ENCODE measurements at regions not wholly inside any gene's neighbourhood (a gene's known extent, or its start where the extent isn't known, plus 50 kb on each side); places are given as distances from the start of the nearest gene placed in this dataset.

DNA sequence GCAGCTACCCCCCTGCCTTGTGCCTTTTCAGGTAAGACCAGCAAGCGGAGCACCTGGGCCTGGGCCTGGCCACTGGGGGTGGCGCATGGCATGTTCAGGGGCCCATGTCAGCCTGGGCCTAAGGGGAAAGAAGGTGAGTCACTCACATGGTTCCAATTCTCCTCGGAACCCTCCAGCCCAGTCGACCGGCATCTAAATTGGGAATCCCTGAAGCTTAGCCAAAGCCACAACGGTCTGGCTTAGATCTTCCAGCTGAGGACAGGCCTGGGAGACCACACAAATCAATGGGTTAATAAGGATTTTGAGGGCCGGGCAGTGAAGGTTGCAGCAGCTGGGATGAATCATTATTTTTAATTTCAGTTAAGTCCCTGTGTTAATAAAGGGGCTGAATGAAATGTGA, 145.1 kb upstream of the SMYD2 start:
- peak overlapping the region; percentile 9 for H2BK120ac ChIP-seq (ENCODE audit: insufficient read depth, low read length, poor library complexity)
- H3K79me2 ChIP-seq (ENCODE audit: control insufficient read depth, insufficient read depth, low read length, poor library complexity) = no peaks in the 10 kb centered on the region
- H3K18ac ChIP-seq (ENCODE audit: low read length) = no peak overlapping the region
- H3K4me3 ChIP-seq (ENCODE audit: low read depth, low read length) = no peak overlapping the region
- H2BK5ac ChIP-seq (ENCODE audit: low read depth, low read length, poor library complexity) = peak overlapping the region; percentile 78
- no peak overlapping the region for H3K14ac ChIP-seq (ENCODE audit: low read length)
- no peaks in the 10 kb centered on the region for H3K36me3 ChIP-seq (ENCODE audit: control insufficient read depth in 1 of 2, insufficient read depth in 2 of 2, low read length in 2 of 2)
- peak overlapping the region; percentile 97 for H3K27ac ChIP-seq (ENCODE audit: low read depth, low read length)
- H2BK12ac ChIP-seq (ENCODE audit: low read length) = peak overlapping the region; percentile 0
- no peak overlapping the region for H2AFZ ChIP-seq (ENCODE audit: insufficient read depth, low read length, poor library complexity)
- H3K4ac ChIP-seq (ENCODE audit: low read depth, low read length) = no peak overlapping the region
- peaks cover 5 to 7% of the 10 kb centered on the region in 2 experiments for H3K4me1 ChIP-seq (ENCODE audit: control insufficient read depth in 1 of 2, insufficient read depth in 2 of 2, low read length in 2 of 2)
- no peak overlapping the region for H3K23ac ChIP-seq (ENCODE audit: low read length)
- H4K8ac ChIP-seq (ENCODE audit: low read depth, low read length) = no peak overlapping the region
- DNase-seq = no peak
- no peaks in the 10 kb centered on the region for H3K9me3 ChIP-seq (ENCODE audit: insufficient read depth, low read depth, low read length)
- no peaks in the 10 kb centered on the region for H3K27me3 ChIP-seq (ENCODE audit: insufficient read depth, low read length)
- peaks cover 16% of the 10 kb centered on the region for H3K79me1 ChIP-seq (ENCODE audit: low read length)
- WGBS (ENCODE audit: extremely low coverage, insufficient coverage, insufficient read length) = no CpG with 5 or more reads among the region's 7 CpGs
- H3K9ac ChIP-seq (ENCODE audit: low read length) = no peak overlapping the region
- no peak overlapping the region for H2AK5ac ChIP-seq (ENCODE audit: low read length)
- H4K91ac ChIP-seq (ENCODE audit: low read depth, low read length) = peak overlapping the region; percentile 21
- peak overlapping the region; percentile 34 for H3K4me2 ChIP-seq (ENCODE audit: low read length)
- H4K12ac ChIP-seq (ENCODE audit: low read depth, low read length) = no peak overlapping the region

DNA sequence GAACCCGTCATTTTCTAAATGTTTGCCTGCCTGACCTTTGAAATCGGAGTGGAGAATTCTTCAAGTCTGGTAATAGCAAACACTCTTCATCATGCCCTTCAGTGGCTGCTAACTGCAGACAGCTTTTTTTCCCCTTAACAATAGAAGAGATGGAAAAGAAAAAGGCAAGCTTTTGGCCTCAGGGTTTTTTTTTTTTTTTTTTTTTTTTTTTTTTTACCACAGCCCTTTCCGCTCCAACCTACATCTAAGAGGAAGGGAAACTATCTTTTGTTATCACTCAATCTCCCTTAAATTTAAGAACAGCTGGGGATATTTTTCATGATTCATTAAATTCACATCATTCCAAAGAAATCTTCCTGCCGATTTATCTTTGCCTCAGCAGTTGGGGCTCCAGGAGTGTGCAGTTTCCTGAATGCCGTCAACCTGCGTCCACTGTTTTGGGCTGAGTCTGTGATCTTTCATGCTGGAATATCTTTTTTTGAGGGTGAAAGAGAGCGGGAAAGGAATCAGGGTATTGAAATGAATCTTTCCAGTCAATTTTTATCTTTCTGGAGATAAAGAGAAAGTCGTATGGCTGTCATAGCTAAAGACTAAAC, 144.5 kb upstream of the SMYD2 start:
- Histone ChIP-seq H3K79me1 (ENCODE audit: low read length) (peaks cover 16% of the 10 kb centered on the region), H2BK12ac (ENCODE audit: low read length) (no peak overlapping the region), H3K36me3 (ENCODE audit: control insufficient read depth in 1 of 2, insufficient read depth in 2 of 2, low read length in 2 of 2) (no peaks in the 10 kb centered on the region), H3K27ac (ENCODE audit: low read depth, low read length) (peak overlapping the region; percentile 97), H3K4me3 (ENCODE audit: low read depth, low read length) (no peak overlapping the region), H2AK5ac (ENCODE audit: low read length) (no peak overlapping the region), H3K27me3 (ENCODE audit: insufficient read depth, low read length) (no peaks in the 10 kb centered on the region), H3K9me3 (ENCODE audit: insufficient read depth, low read depth, low read length) (no peaks in the 10 kb centered on the region), H4K12ac (ENCODE audit: low read depth, low read length) (no peak overlapping the region), H3K4me2 (ENCODE audit: low read length) (peak overlapping the region; percentile 44), H3K9ac (ENCODE audit: low read length) (no peak overlapping the region), H2AFZ (ENCODE audit: insufficient read depth, low read length, poor library complexity) (no peak overlapping the region), H3K18ac (ENCODE audit: low read length) (no peak overlapping the region), H4K8ac (ENCODE audit: low read depth, low read length) (no peak overlapping the region), H3K23ac (ENCODE audit: low read length) (no peak overlapping the region), H3K14ac (ENCODE audit: low read length) (no peak overlapping the region), H3K4ac (ENCODE audit: low read depth, low read length) (no peak overlapping the region), H4K91ac (ENCODE audit: low read depth, low read length) (peak overlapping the region; percentile 78), H3K4me1 (ENCODE audit: control insufficient read depth in 1 of 2, insufficient read depth in 2 of 2, low read length in 2 of 2) (peaks cover 5 to 7% of the 10 kb centered on the region in 2 experiments), H2BK120ac (ENCODE audit: insufficient read depth, low read length, poor library complexity) (peak overlapping the region; percentile 91), H2BK5ac (ENCODE audit: low read depth, low read length, poor library complexity) (peak overlapping the region; percentile 97), H3K79me2 (ENCODE audit: control insufficient read depth, insufficient read depth, low read length, poor library complexity) (no peaks in the 10 kb centered on the region)
- no CpG with 5 or more reads among the region's 8 CpGs for WGBS (ENCODE audit: extremely low coverage, insufficient coverage, insufficient read length)
- peak in 1 of 2 donors; percentile 63 for DNase-seq

DNA sequence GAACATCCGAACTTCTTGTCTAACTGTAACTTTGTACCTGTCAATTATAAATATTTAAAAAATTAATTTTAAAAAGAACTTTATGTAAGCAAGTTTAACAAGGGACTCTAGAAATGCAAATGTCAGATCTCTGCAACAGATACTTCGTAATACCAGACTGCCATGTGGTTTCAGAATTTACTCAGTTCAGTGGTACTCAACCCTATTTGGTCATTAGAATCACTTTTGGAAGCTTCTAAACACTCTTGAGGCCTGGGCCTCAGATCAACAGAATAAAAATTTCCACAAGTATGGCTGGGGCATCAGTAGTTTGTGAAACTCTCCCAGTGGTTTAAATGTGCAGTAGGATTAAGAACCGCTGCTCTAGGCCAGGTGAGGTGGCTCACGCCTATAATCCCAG, 139.5 kb upstream of the SMYD2 start:
- Histone ChIP-seq H2BK120ac (ENCODE audit: insufficient read depth, low read length, poor library complexity) (no peak overlapping the region), H3K4me2 (ENCODE audit: low read length) (no peak overlapping the region), H3K4me1 (ENCODE audit: control insufficient read depth in 1 of 2, insufficient read depth in 2 of 2, low read length in 2 of 2) (peaks cover 5 to 7% of the 10 kb centered on the region in 2 experiments), H3K9me3 (ENCODE audit: insufficient read depth, low read depth, low read length) (no peaks in the 10 kb centered on the region), H2BK5ac (ENCODE audit: low read depth, low read length, poor library complexity) (no peak overlapping the region), H3K36me3 (ENCODE audit: control insufficient read depth in 1 of 2, insufficient read depth in 2 of 2, low read length in 2 of 2) (no peaks in the 10 kb centered on the region), H3K79me1 (ENCODE audit: low read length) (peaks cover 15% of the 10 kb centered on the region), H3K4ac (ENCODE audit: low read depth, low read length) (no peak overlapping the region), H3K9ac (ENCODE audit: low read length) (no peak overlapping the region), H3K14ac (ENCODE audit: low read length) (no peak overlapping the region), H3K27ac (ENCODE audit: low read depth, low read length) (no peak overlapping the region), H3K18ac (ENCODE audit: low read length) (no peak overlapping the region), H4K8ac (ENCODE audit: low read depth, low read length) (no peak overlapping the region), H3K4me3 (ENCODE audit: low read depth, low read length) (no peak overlapping the region), H3K27me3 (ENCODE audit: insufficient read depth, low read length) (no peaks in the 10 kb centered on the region), H4K91ac (ENCODE audit: low read depth, low read length) (no peak overlapping the region), H2AK5ac (ENCODE audit: low read length) (no peak overlapping the region), H2BK12ac (ENCODE audit: low read length) (no peak overlapping the region), H3K79me2 (ENCODE audit: control insufficient read depth, insufficient read depth, low read length, poor library complexity) (no peaks in the 10 kb centered on the region), H2AFZ (ENCODE audit: insufficient read depth, low read length, poor library complexity) (no peak overlapping the region), H3K23ac (ENCODE audit: low read length) (no peak overlapping the region), H4K12ac (ENCODE audit: low read depth, low read length) (no peak overlapping the region)
- WGBS (ENCODE audit: extremely low coverage, insufficient coverage, insufficient read length) = no CpG with 5 or more reads among the region's 4 CpGs
- no peak for DNase-seq

DNA sequence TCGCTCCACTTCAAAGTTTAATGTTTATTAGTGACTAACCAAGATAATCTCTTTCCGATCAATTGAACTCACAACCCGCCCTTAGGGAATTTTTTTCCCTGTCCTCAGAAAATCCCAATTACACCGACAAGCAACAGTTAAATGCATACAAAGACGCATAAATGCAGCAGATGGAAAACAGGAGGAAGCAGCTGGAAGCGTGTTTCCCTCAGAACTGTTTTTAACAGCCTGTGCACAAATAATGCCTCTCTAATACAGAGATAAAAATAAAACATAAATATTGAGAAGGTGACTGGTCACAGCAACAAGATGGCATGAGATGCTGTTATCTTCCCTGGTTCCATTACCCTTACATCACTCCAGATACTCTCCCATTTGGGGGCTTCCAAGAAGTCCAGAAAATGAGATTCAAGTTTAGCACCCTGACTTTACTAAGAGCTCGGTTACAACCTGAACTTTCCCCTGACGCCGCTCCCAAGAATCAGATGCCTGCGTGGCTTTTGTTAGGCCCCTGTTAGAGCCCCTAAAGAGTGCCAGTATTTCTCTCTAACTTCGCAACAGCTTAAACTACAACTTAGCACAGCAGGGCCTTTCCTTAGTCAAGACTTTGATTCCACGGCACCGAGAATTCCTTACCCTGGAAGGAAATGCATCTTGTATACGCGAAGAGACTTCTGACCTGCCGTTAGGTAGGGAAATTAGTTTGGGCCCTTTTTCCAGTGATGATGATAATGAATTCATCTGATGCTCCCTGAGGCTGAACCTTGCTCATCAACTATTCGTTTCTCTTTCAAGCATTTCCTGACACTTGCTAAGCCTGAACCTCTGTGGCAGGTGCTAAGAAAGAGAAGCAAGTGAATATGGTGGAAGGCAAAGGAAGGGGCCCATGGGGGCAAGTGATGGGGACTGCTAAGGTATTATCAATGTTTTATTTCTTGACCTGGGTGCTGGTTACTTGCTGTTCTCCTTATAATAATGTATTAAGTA, 137.7 kb upstream of the SMYD2 start:
- Histone ChIP-seq H3K27ac (ENCODE audit: low read depth, low read length) (peak overlapping the region; percentile 4), H3K9ac (ENCODE audit: low read length) (no peak overlapping the region), H3K9me3 (ENCODE audit: insufficient read depth, low read depth, low read length) (no peaks in the 10 kb centered on the region), H3K18ac (ENCODE audit: low read length) (no peak overlapping the region), H2BK120ac (ENCODE audit: insufficient read depth, low read length, poor library complexity) (peak overlapping the region; percentile 30), H3K4me1 (ENCODE audit: control insufficient read depth in 1 of 2, insufficient read depth in 2 of 2, low read length in 2 of 2) (peaks cover 3 to 6% of the 10 kb centered on the region in 2 experiments), H4K12ac (ENCODE audit: low read depth, low read length) (no peak overlapping the region), H3K23ac (ENCODE audit: low read length) (no peak overlapping the region), H3K79me1 (ENCODE audit: low read length) (peaks cover 5% of the 10 kb centered on the region), H3K4me2 (ENCODE audit: low read length) (no peak overlapping the region), H2AK5ac (ENCODE audit: low read length) (no peak overlapping the region), H3K79me2 (ENCODE audit: control insufficient read depth, insufficient read depth, low read length, poor library complexity) (no peaks in the 10 kb centered on the region), H2BK12ac (ENCODE audit: low read length) (peak overlapping the region; percentile 45), H3K4ac (ENCODE audit: low read depth, low read length) (no peak overlapping the region), H4K8ac (ENCODE audit: low read depth, low read length) (no peak overlapping the region), H3K14ac (ENCODE audit: low read length) (no peak overlapping the region), H4K91ac (ENCODE audit: low read depth, low read length) (peak overlapping the region; percentile 28), H3K27me3 (ENCODE audit: insufficient read depth, low read length) (no peaks in the 10 kb centered on the region), H3K36me3 (ENCODE audit: control insufficient read depth in 1 of 2, insufficient read depth in 2 of 2, low read length in 2 of 2) (no peaks in the 10 kb centered on the region), H2BK5ac (ENCODE audit: low read depth, low read length, poor library complexity) (no peak overlapping the region), H2AFZ (ENCODE audit: insufficient read depth, low read length, poor library complexity) (no peak overlapping the region), H3K4me3 (ENCODE audit: low read depth, low read length) (no peak overlapping the region)
- WGBS (ENCODE audit: extremely low coverage, insufficient coverage, insufficient read length) = no CpG with 5 or more reads among the region's 17 CpGs
- no peak for DNase-seq

Data from trophoblast cell (in vitro differentiated cells and primary cell).